22Rv1 (cell line): ENCODE measurements at regions not wholly inside any gene's neighbourhood (a gene's known extent, or its start where the extent isn't known, plus 50 kb on each side); places are given as distances from the start of the nearest gene placed in this dataset.

ENCODE experiments used
- ZFX ChIP-seq: fragments of 450-650 bp; IDR thresholded peaks from 2 replicates; pipeline ENCODE4 v1.6.1; 2017; ENCODE audit warnings: antibody characterized with exemption, borderline replicate concordance
- TF ChIP-seq, protein P1 (sequence below): fragments of 450-650 bp; IDR thresholded peaks from 2 replicates; pipeline ENCODE4 v1.5.1; 2017; ENCODE audit warnings: mild to moderate bottlenecking

DNA sequence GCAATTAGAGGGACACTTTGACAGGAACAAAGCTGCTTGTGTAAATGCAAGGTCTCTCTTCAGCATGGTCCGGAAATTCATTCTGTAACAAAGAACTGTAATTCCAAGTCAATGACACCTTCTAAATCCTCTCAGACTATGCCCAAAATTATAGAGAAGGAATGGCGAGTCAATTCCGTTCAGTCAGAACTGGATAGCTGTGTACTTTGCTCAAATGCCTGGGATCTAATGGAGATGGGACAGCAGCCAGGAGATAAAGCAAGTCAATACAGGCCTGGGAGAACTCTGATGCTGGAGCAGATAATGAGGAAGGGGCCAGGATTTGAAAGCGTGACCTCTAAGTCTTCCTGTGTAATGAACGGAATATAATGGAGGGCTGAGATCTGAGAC, 96.4 kb upstream of the SPRY4 start:
- TF ChIP-seq, protein P1, sequence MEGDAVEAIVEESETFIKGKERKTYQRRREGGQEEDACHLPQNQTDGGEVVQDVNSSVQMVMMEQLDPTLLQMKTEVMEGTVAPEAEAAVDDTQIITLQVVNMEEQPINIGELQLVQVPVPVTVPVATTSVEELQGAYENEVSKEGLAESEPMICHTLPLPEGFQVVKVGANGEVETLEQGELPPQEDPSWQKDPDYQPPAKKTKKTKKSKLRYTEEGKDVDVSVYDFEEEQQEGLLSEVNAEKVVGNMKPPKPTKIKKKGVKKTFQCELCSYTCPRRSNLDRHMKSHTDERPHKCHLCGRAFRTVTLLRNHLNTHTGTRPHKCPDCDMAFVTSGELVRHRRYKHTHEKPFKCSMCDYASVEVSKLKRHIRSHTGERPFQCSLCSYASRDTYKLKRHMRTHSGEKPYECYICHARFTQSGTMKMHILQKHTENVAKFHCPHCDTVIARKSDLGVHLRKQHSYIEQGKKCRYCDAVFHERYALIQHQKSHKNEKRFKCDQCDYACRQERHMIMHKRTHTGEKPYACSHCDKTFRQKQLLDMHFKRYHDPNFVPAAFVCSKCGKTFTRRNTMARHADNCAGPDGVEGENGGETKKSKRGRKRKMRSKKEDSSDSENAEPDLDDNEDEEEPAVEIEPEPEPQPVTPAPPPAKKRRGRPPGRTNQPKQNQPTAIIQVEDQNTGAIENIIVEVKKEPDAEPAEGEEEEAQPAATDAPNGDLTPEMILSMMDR = no peak
- no peak for TF ChIP-seq ZFX
